ENCODE measurements at regions not wholly inside any gene's neighbourhood (a gene's known extent, or its start where the extent isn't known, plus 50 kb on each side); places are given as distances from the start of the nearest gene placed in this dataset.

DNA sequence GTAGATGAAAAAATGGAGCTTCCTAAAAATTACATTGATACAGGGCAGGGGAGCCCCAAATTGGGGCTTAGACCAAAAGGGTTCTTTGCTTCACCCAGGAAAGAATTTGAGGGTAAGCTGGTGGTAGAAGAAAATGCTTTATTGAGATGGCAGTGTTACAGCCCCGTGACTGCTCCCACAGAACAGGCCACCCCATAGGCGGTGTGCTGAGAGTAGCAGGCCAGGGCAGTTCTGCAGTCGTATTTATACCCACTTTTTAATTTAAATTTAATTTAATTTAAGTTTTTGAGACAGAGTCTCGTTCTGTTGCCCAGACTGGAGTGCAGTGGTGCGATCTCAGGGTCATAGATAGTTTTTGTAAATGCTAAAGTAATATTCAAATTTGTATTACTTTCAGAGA lies 265.0 kb downstream of the CDH26 start:
- Histone ChIP-seq H2BK120ac (ENCODE audit: low read depth, low read length) (no peak overlapping the region), H2AK5ac (ENCODE audit: low read depth, low read length) (no peak overlapping the region), H4K91ac (ENCODE audit: insufficient read depth, low read depth, low read length) (no peak overlapping the region), H3K4ac (ENCODE audit: low read depth, low read length) (no peak overlapping the region), H2BK15ac (ENCODE audit: low read depth, low read length) (no peak overlapping the region), H3K23ac (ENCODE audit: low read depth, low read length) (no peak overlapping the region), H2AK9ac (replicated peaks; ENCODE audit: low read depth, low read length, poor library complexity) (no peak overlapping the region), H3K9ac (ENCODE audit: low read depth, low read length) (no peak overlapping the region), H3K36me3 (ENCODE audit: control insufficient read depth, insufficient read depth, low read length) (no peaks in the 10 kb centered on the region), H3K27me3 (ENCODE audit: control insufficient read depth, insufficient read depth, low read length) (no peaks in the 10 kb centered on the region; the same call in 1 of the 2 replicates), H3K14ac (replicated peaks; ENCODE audit: low read depth, low read length) (no peak overlapping the region), H2BK20ac (ENCODE audit: low read depth, low read length) (no peak overlapping the region), H3K56ac (ENCODE audit: extremely low read depth, insufficient read depth, low read length) (no peak overlapping the region), H3K9me1 (ENCODE audit: insufficient read depth, low read length) (no peaks in the 10 kb centered on the region), H2BK5ac (ENCODE audit: low read depth, low read length, poor library complexity, severe bottlenecking) (no peak overlapping the region), H4K5ac (ENCODE audit: low read depth, low read length) (no peak overlapping the region), H3K18ac (ENCODE audit: low read depth, low read length) (no peak overlapping the region), H3K9me3 (ENCODE audit: control insufficient read depth, insufficient read depth, low read length) (no peaks in the 10 kb centered on the region), H3K27ac (ENCODE audit: insufficient read depth, low read length) (no peak overlapping the region), H4K8ac (ENCODE audit: low read depth in 2 of 2, low read length in 2 of 2) (no peak overlapping the region), H2AFZ (replicated peaks; ENCODE audit: low read length, poor library complexity) (no peak overlapping the region), H3K4me3 (ENCODE audit: insufficient read depth, low read depth, low read length) (no peak overlapping the region), H3K79me1 (ENCODE audit: low read depth in 1 of 2, low read length in 2 of 2) (no peaks in the 10 kb centered on the region), H4K20me1 (ENCODE audit: insufficient read depth, low read length) (no peaks in the 10 kb centered on the region), H3K4me1 (ENCODE audit: control insufficient read depth, insufficient read depth, low read length) (no peaks in the 10 kb centered on the region), H3K4me2 (ENCODE audit: low read depth, low read length) (no peak overlapping the region)
- intact Hi-C loops (cut with micrococcal nuclease) (no loop called here), dilution Hi-C loops (cut with HindIII; ENCODE audit: low sequenced_read_pairs, unreplicated experiment) (no loop called here), in situ Hi-C loops (cut with MboI; ENCODE audit: low sequenced_read_pairs) (loop anchor here (25.0 kb wide), 1 partner anchor 889 kb away; no protein-coding TSS in a partner anchor)
- no TSS peak for BruUV-seq (replicated peaks)
- no CpG with 5 or more reads among the region's 5 CpGs for WGBS, 2 experiments (ENCODE audit: extremely low coverage in 2 of 2, insufficient read length in 1 of 2)
- ATAC-seq (ENCODE audit: low read depth) = no peak
- DNase-seq = no peak
- TF ChIP-seq NFE2L2 (IDR thresholded peaks at IDR 0.05; ENCODE audit: low read depth, low read length) (no peak), MAFK (IDR thresholded peaks at IDR 0.05; ENCODE audit: low read depth, low read length) (no peak), POLR2A (IDR thresholded peaks at IDR 0.05; ENCODE audit: low read depth, low read length) (no peak), MAZ (IDR thresholded peaks at IDR 0.05; ENCODE audit: borderline replicate concordance, low read depth, low read length) (no peak), RFX5 (IDR thresholded peaks at IDR 0.05; ENCODE audit: low read depth, low read length) (no peak), SMC3 (IDR thresholded peaks at IDR 0.05; ENCODE audit: low read depth, low read length) (no peak), RAD21 (IDR thresholded peaks at IDR 0.05; ENCODE audit: low read length) (no peak)
- TF ChIP-seq, protein P1, sequence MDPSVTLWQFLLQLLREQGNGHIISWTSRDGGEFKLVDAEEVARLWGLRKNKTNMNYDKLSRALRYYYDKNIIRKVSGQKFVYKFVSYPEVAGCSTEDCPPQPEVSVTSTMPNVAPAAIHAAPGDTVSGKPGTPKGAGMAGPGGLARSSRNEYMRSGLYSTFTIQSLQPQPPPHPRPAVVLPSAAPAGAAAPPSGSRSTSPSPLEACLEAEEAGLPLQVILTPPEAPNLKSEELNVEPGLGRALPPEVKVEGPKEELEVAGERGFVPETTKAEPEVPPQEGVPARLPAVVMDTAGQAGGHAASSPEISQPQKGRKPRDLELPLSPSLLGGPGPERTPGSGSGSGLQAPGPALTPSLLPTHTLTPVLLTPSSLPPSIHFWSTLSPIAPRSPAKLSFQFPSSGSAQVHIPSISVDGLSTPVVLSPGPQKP (IDR thresholded peaks at IDR 0.05; ENCODE audit: borderline replicate concordance, low read depth, low read length) = no peak
- TF ChIP-seq, protein P2, sequence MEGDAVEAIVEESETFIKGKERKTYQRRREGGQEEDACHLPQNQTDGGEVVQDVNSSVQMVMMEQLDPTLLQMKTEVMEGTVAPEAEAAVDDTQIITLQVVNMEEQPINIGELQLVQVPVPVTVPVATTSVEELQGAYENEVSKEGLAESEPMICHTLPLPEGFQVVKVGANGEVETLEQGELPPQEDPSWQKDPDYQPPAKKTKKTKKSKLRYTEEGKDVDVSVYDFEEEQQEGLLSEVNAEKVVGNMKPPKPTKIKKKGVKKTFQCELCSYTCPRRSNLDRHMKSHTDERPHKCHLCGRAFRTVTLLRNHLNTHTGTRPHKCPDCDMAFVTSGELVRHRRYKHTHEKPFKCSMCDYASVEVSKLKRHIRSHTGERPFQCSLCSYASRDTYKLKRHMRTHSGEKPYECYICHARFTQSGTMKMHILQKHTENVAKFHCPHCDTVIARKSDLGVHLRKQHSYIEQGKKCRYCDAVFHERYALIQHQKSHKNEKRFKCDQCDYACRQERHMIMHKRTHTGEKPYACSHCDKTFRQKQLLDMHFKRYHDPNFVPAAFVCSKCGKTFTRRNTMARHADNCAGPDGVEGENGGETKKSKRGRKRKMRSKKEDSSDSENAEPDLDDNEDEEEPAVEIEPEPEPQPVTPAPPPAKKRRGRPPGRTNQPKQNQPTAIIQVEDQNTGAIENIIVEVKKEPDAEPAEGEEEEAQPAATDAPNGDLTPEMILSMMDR (conservative IDR thresholded peaks at IDR 0.05; ENCODE audit: low read depth, low read length) = no peak
- ChIA-PET POLR2A (ENCODE audit: unreplicated experiment) (no interaction called here), CTCF (no interaction called here)
